ENCODE measurements at regions not wholly inside any gene's neighbourhood (a gene's known extent, or its start where the extent isn't known, plus 50 kb on each side); places are given as distances from the start of the nearest gene placed in this dataset.

DNA sequence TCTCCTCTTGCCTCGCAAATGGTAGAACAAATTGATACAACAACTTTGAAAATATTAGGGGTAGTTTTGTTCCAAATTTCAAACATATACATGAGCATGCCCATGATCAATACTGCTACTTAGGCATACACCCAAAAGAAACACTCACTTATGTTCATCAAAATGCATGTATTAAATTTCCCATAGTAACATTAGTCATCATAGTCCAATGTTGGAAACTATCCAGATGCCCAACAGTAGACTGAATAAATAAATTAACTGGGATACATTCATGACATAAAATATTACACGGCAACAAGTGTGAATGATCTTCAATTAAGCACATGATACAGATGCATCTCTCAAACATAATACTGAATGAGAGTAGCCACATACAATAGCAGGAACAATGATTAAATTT, 391.6 kb downstream of the CDH11 start:
- H3K27me3 ChIP-seq (replicated peaks; ENCODE audit: insufficient read depth), result no peaks in the 10 kb centered on the region
- no peaks in the 10 kb centered on the region for H3K9me3 ChIP-seq
- H3K27ac ChIP-seq, result no peak overlapping the region
- WGBS, result 84% methylated on average over 2 of the region's 2 CpGs
- intact Hi-C loops (cut with DNase I), result no loop called here
- TF ChIP-seq POLR2A (IDR thresholded peaks at IDR 0.05) (no peak), POLR2AphosphoS5 (IDR thresholded peaks at IDR 0.05) (no peak)
- TF ChIP-seq, protein P1, sequence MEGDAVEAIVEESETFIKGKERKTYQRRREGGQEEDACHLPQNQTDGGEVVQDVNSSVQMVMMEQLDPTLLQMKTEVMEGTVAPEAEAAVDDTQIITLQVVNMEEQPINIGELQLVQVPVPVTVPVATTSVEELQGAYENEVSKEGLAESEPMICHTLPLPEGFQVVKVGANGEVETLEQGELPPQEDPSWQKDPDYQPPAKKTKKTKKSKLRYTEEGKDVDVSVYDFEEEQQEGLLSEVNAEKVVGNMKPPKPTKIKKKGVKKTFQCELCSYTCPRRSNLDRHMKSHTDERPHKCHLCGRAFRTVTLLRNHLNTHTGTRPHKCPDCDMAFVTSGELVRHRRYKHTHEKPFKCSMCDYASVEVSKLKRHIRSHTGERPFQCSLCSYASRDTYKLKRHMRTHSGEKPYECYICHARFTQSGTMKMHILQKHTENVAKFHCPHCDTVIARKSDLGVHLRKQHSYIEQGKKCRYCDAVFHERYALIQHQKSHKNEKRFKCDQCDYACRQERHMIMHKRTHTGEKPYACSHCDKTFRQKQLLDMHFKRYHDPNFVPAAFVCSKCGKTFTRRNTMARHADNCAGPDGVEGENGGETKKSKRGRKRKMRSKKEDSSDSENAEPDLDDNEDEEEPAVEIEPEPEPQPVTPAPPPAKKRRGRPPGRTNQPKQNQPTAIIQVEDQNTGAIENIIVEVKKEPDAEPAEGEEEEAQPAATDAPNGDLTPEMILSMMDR (IDR thresholded peaks at IDR 0.05), result no peak
- no peaks in the 10 kb centered on the region for H3K4me1 ChIP-seq (replicated peaks)
- no peaks in the 10 kb centered on the region for H3K36me3 ChIP-seq
- H3K4me3 ChIP-seq, result no peak overlapping the region
- no peak for DNase-seq (ENCODE audit: low spot score)

DNA sequence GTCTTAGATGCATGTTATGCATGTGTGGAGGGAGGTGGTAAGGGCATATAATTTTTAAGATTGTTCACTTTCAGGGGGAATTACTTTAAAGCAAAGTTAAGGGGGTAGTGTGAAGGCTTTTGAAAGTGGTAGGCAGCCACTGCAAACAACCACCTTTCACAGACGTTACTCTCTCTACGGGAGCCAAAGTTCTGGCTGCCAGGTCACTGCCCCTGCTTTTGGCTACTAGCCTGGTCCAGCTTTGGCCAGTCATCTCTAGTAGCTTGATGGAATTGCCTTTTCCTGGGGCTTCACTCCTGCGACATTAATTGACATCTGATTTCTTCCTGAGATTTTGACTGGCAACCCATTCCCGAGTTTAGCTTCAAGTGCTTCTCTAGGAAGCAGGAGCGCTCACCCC, 397.5 kb downstream of the CDH11 start:
- H3K4me3 ChIP-seq, result no peak overlapping the region
- intact Hi-C loops (cut with DNase I), result no loop called here
- TF ChIP-seq, protein P1 (IDR thresholded peaks at IDR 0.05), result no peak
- no peak for TF ChIP-seq POLR2A (IDR thresholded peaks at IDR 0.05)
- no peak for TF ChIP-seq POLR2AphosphoS5 (IDR thresholded peaks at IDR 0.05)
- no peaks in the 10 kb centered on the region for H3K4me1 ChIP-seq (replicated peaks)
- 92% methylated on average over 5 of the region's 5 CpGs for WGBS
- H3K9me3 ChIP-seq, result no peaks in the 10 kb centered on the region
- no peaks in the 10 kb centered on the region for H3K36me3 ChIP-seq
- no peak overlapping the region for H3K27ac ChIP-seq
- H3K27me3 ChIP-seq (replicated peaks; ENCODE audit: insufficient read depth), result no peaks in the 10 kb centered on the region
- DNase-seq (ENCODE audit: low spot score), result no peak

DNA sequence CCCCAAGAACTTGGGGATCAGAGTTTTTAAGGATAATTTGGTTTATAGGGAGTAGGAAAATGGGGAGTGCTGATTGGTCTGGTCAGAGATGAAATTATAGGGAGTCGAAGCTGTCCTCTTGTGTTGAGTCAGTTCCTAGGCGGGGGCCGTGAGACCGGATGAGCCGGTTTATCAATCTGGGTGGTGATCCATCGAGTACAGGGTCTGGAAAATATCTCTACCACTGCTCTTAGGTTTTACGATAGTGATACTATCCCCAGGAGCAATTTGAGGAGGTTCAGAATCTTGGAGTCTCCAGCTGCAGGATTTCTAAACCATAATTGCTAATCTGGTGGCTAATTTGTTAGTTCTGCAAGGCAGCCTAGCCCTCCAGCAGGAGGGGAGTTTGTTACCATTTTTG, 403.4 kb downstream of the CDH11 start:
- Histone ChIP-seq H3K4me1 (replicated peaks) (no peaks in the 10 kb centered on the region), H3K27ac (no peak overlapping the region), H3K4me3 (no peak overlapping the region), H3K36me3 (no peaks in the 10 kb centered on the region), H3K9me3 (no peaks in the 10 kb centered on the region), H3K27me3 (replicated peaks; ENCODE audit: insufficient read depth) (no peaks in the 10 kb centered on the region)
- 90% methylated on average over 7 of the region's 7 CpGs for WGBS
- intact Hi-C loops (cut with DNase I), result no loop called here
- no peak for DNase-seq (ENCODE audit: low spot score)
- TF ChIP-seq POLR2A (IDR thresholded peaks at IDR 0.05), result no peak
- TF ChIP-seq, protein P1 (IDR thresholded peaks at IDR 0.05), result no peak
- no peak for TF ChIP-seq POLR2AphosphoS5 (IDR thresholded peaks at IDR 0.05)

DNA sequence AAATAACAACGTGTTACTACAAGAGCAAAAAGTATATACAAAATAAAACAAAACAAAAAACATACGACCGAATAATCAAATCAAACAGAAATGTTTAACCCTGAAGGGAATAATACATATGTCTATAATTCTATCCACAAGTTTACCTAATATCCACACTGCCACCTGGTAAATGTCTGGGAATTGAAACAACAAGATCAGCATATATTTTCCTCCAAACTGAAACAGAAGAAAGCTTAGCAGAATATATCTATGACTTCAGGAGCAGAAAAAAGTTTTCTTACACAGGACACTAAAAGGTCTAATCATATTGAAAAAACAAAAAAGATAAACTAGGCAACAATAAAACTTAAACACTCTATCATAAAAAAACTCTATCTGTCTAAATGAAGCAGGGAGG, 404.0 kb downstream of the CDH11 start:
- TF ChIP-seq, protein P1 (IDR thresholded peaks at IDR 0.05), result no peak
- TF ChIP-seq POLR2AphosphoS5 (IDR thresholded peaks at IDR 0.05) (no peak), POLR2A (IDR thresholded peaks at IDR 0.05) (no peak)
- no peaks in the 10 kb centered on the region for H3K9me3 ChIP-seq
- WGBS, result 66% methylated on average over 3 of the region's 3 CpGs
- no peaks in the 10 kb centered on the region for H3K36me3 ChIP-seq
- intact Hi-C loops (cut with DNase I), result no loop called here
- H3K4me1 ChIP-seq (replicated peaks), result no peaks in the 10 kb centered on the region
- no peaks in the 10 kb centered on the region for H3K27me3 ChIP-seq (replicated peaks; ENCODE audit: insufficient read depth)
- no peak overlapping the region for H3K27ac ChIP-seq
- no peak overlapping the region for H3K4me3 ChIP-seq
- no peak for DNase-seq (ENCODE audit: low spot score)

GRCh38 chr16:64715624-64716023, 406.2 kb downstream of the CDH11 start:
- WGBS, result 58% methylated on average over 2 of the region's 2 CpGs
- H3K27me3 ChIP-seq (replicated peaks; ENCODE audit: insufficient read depth), result no peaks in the 10 kb centered on the region
- no peak for TF ChIP-seq POLR2A (IDR thresholded peaks at IDR 0.05)
- TF ChIP-seq POLR2AphosphoS5 (IDR thresholded peaks at IDR 0.05), result no peak
- TF ChIP-seq, protein P1 (IDR thresholded peaks at IDR 0.05), result no peak
- no peak overlapping the region for H3K4me3 ChIP-seq
- no peaks in the 10 kb centered on the region for H3K4me1 ChIP-seq (replicated peaks)
- H3K36me3 ChIP-seq, result no peaks in the 10 kb centered on the region
- no peak for DNase-seq (ENCODE audit: low spot score)
- intact Hi-C loops (cut with DNase I), result no loop called here
- H3K27ac ChIP-seq, result no peak overlapping the region
- H3K9me3 ChIP-seq, result no peaks in the 10 kb centered on the region

Data from prostate gland (tissue), 2 donors.